ENCODE measurements at regions not wholly inside any gene's neighbourhood (a gene's known extent, or its start where the extent isn't known, plus 50 kb on each side); places are given as distances from the start of the nearest gene placed in this dataset.

DNA sequence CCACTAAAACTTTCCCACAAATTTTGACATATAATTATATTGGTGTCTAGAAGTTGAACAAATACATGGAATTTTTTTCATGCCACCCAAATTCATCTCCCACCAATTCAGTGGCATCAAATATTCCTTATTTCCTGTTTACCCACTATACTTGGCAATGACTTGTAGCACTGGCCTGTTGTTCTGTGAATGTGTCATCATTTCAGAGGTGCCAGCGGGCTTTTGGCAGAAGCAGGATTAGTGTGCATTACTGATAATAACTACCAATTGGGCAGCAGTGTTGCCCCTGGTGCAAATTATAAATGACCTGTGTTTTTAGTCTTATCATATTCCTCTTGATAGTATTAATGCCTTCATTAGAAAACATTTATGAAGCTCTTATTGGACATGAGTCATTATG, 121.3 kb downstream of the TFAP2B start:
- TF ChIP-seq SP1 (IDR thresholded peaks at IDR 0.05) (no peak), FOXA1 (IDR thresholded peaks at IDR 0.05) (no peak), ARNT (IDR thresholded peaks at IDR 0.05) (no peak), FOXK2 (IDR thresholded peaks at IDR 0.05) (no peak), SUZ12 (IDR thresholded peaks at IDR 0.05) (no peak)
